Raji (cell line): ENCODE measurements at regions not wholly inside any gene's neighbourhood (a gene's known extent, or its start where the extent isn't known, plus 50 kb on each side); places are given as distances from the start of the nearest gene placed in this dataset.

ENCODE experiments used
- POLR2A ChIP-seq: IDR thresholded peaks from 2 replicates; pipeline ENCODE4 v1.6.1; 2011; ENCODE audit warnings: low read depth, low read length, control low read depth; ENCODE audit not compliant: insufficient read depth

- no peak for TF ChIP-seq POLR2A
Observed at GRCh38 chr5:122515709-122516431, 203.8 kb downstream of the SNCAIP start.

DNA sequence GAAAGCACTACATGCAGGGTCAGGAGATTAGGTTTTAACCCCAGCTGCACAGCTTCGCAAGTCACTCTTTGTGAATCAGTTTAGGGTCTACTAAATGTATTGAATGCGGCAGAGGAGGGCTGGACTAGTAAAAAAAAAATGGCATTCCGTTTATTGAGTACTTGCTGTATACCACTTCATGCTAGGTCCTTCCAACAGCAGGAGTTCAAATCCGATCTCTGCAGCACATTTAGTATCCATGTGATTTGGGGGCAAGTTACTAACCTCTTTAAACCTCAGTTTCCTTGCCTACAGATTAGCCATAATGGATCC, 204.4 kb downstream of the SNCAIP start:
- no peak for TF ChIP-seq POLR2A

GRCh38 chr5:122517091-122517490, 205.1 kb downstream of the SNCAIP start:
- no peak for TF ChIP-seq POLR2A

- TF ChIP-seq POLR2A = no peak
Observed at GRCh38 chr5:122523776-122524175, 211.7 kb downstream of the SNCAIP start.

DNA sequence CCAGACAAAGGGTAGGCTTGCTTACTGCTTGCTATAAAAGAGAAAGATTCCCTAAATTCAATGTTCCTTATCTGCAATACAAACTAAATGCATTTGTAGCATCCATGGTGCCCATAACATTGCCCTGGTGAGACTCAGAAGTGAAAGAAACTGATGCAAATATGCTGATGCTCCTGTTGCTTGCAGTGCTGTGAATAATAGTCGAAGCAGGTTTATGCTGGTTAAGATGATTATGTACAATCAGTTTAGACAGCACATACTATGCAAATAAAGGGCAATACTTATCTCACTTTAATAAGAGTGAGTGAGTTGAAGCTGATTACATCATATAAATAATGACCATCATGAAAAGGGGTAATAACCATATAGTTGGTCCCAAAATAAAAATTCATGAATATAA, 215.5 kb downstream of the SNCAIP start:
- TF ChIP-seq POLR2A = no peak

DNA sequence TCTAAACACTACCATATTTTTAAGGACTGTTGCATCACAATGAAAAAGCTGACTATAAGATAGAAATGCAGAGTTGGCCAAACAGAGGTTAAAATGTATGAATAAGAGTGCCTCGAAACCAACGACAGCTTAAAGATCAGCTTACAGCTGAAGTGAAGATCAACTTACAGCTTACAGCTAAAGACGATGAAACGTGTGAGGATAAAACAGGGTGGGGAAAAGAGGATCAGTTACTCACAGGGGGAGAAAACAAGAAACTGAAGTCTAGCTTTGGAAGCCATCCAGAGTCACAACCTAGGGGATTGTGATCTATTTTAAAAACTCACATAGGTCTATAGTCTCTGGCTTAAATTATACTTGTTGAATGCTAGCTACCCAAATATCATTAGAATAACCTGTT, 220.0 kb downstream of the SNCAIP start:
- TF ChIP-seq POLR2A = no peak

- no peak for TF ChIP-seq POLR2A
Observed at GRCh38 chr5:122533825-122534224, 221.8 kb downstream of the SNCAIP start.

- no peak for TF ChIP-seq POLR2A
Observed at GRCh38 chr5:122534829-122535228, 222.8 kb downstream of the SNCAIP start.

- no peak for TF ChIP-seq POLR2A
Observed at GRCh38 chr5:122541388-122541787, 229.4 kb downstream of the SNCAIP start.

DNA sequence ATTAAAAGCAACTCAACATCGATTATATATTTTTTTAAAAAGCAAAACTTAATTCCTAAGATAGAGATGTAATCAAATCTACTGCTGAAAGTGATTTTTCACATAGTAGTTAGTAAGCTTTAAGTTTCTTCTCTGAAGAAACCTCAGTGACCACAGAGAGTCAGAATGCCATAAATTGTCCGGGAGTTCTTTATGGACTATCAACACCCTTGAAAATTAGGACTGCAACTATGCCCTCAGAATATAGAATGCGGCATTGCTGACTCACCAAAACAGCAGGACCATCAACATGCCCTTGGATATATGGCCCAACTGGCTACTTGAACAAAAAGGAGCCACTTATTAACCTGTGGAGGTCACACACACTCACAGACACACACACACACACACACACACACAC, 228.9 kb upstream of the SNX2 start:
- TF ChIP-seq POLR2A = no peak

GRCh38 chr5:122547219-122547618, 227.7 kb upstream of the SNX2 start:
- TF ChIP-seq POLR2A = no peak

DNA sequence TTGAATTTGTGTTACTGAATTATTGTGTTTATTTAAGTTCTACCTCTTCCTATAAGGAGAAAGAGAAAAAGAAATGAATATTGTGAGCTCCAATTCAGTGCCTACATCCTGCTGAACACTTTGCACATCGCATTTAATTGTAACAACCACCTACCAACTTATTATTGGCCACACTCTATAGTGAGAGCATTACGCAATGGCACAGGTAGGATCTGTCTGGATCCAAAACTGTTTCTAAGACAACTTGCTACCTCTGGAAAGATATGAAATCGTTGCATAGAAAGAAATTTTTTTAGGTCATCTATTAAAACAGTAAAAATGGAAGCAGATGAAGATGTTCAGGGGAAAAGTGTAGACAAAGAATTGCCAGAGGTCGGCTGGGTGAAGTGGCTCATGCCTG, 227.2 kb upstream of the SNX2 start:
- TF ChIP-seq POLR2A = no peak

DNA sequence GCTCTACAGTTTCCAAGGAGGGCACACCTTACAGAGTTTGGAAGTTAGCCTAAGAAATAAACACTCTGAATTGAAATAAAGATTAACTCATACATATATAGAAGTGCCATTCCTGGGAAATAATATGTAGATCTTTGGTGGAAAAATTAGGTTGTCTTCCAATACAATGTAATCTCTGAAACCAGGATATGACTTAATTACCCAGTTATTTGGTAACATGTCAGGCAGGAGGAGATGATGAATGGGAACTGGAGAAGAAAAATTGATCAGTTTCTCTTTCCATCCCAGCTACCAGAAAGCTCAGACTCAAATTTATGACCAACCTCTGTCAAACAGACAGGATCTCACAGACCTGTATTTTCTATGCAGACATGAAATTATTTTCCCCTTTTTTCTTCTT, 215.2 kb upstream of the SNX2 start:
- TF ChIP-seq POLR2A = no peak

DNA sequence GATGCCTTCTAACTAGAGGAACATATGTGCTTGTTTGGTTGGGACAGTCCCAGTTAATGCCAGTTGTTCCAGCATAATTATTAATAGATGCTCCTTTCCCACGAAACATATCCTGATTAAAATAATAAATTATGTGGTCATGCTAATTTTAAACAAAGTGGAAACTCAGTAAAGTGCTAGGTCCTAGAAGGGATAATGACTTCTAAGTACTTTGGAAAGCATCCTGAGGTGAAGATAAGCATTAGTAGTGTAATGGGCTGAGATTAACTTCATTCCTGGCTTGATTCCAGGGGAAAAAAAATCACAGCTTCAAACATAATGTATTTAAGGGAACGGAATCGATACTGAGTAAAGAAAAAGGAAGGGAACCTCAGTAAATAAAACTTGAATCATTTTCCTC, 213.7 kb upstream of the SNX2 start:
- TF ChIP-seq POLR2A = no peak

GRCh38 chr5:122565331-122565730, 209.5 kb upstream of the SNX2 start:
- no peak for TF ChIP-seq POLR2A

DNA sequence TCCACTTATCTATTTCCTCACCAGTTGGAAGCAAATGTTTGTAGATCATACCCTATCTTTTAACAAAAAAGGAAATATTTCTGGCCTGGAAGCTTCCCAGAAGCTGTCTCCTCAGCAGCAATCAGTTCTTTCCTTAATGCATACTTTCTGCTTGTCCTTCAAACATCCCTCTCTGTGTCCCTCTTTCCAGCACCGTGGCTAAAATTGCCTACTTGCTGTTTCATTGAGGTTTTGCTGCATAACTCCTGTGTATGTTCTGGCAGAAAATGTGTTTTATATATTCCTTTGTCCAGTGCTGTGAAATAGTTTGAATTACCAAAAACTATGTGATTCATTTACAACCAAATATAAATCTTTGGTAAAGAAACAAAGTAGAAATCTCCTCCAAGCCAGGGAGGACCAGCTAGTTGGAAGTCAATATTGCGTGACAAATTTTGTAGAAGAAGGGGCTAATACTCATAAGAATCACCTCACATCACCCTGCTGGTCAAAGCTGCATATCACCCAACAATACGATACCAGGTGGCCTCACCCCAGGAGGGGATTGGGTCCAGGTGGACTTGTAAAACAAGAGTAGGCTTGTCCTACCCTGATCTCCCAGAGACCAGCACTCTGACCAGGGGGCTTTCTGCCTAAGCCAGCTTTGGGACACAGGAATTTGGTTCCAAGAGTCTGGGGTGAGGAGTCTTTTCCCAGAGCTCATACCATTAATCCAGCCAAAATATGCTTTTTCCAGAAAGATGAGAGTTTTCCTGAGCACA, 198.4 kb upstream of the SNX2 start:
- no peak for TF ChIP-seq POLR2A

- no peak for TF ChIP-seq POLR2A
Observed at GRCh38 chr5:122581629-122582028, 193.3 kb upstream of the SNX2 start.
